H9 (cell line): ENCODE measurements at regions not wholly inside any gene's neighbourhood (a gene's known extent, or its start where the extent isn't known, plus 50 kb on each side); places are given as distances from the start of the nearest gene placed in this dataset.

Source experiments
- DNase-seq: peaks from one replicate; pipeline ENCODE4 v3.0.0-alpha.2; 2017
- H2AFZ ChIP-seq: one replicate; pipeline ENCODE4 v1.6.1; 2013; ENCODE audit warnings: mild to moderate bottlenecking, low read length, control low read depth, moderate library complexity
- H2AK5ac ChIP-seq: 2 replicates; pipeline ENCODE4 v1.6.1; 2013; ENCODE audit warnings: low read length, control low read depth, mixed read lengths; ENCODE audit not compliant: insufficient read length
- H2BK120ac ChIP-seq: one replicate; pipeline ENCODE4 v1.6.1; 2013; ENCODE audit warnings: low read depth, mild to moderate bottlenecking, low read length, control low read depth, inconsistent platforms; ENCODE audit not compliant: poor library complexity, severe bottlenecking
- H2BK12ac ChIP-seq: 2 replicates; pipeline ENCODE4 v1.6.1; 2013; ENCODE audit warnings: low read length, control low read depth, mixed read lengths, low read depth; ENCODE audit not compliant: insufficient read length
- H2BK15ac ChIP-seq: 2 replicates; pipeline ENCODE4 v1.6.1; 2013; ENCODE audit warnings: low read depth, low read length, control low read depth
- H2BK20ac ChIP-seq: one replicate; pipeline ENCODE4 v1.6.1; 2013; ENCODE audit warnings: low read depth, mild to moderate bottlenecking, low read length, control low read depth, inconsistent platforms; ENCODE audit not compliant: poor library complexity, severe bottlenecking
- H2BK5ac ChIP-seq: 2 replicates; pipeline ENCODE4 v1.6.1; 2013; ENCODE audit warnings: low read length, control low read depth, mixed read lengths; ENCODE audit not compliant: insufficient read length
- H3K14ac ChIP-seq: 2 replicates; pipeline ENCODE4 v1.6.1; 2013; ENCODE audit warnings: low read length, control low read depth; ENCODE audit not compliant: insufficient read depth
- H3K18ac ChIP-seq: 2 replicates; pipeline ENCODE4 v1.6.1; 2013; ENCODE audit warnings: low read depth, mild to moderate bottlenecking, mixed read lengths, low read length, control low read depth; ENCODE audit not compliant: insufficient read length
- H3K23ac ChIP-seq: 2 replicates; pipeline ENCODE4 v1.6.1; 2013; ENCODE audit warnings: low read length, control low read depth, mixed read lengths, low read depth; ENCODE audit not compliant: insufficient read length
- H3K23me2 ChIP-seq: 2 replicates; pipeline ENCODE4 v1.6.1; 2013; ENCODE audit warnings: low read depth, mild to moderate bottlenecking, mixed read lengths, low read length, control low read depth; ENCODE audit not compliant: insufficient read length, poor library complexity, severe bottlenecking
- H3K27ac ChIP-seq: 2 replicates; pipeline ENCODE4 v1.5.1; 2013; ENCODE audit warnings: low read length, control low read depth, mixed read lengths, low read depth; ENCODE audit not compliant: insufficient read length
- H3K27me3 ChIP-seq: 2 replicates; pipeline ENCODE4 v1.6.1; 2013; ENCODE audit warnings: low read length, control low read depth, inconsistent platforms; ENCODE audit not compliant: insufficient read depth
- H3K4ac ChIP-seq: 2 replicates; pipeline ENCODE4 v1.6.1; 2013; ENCODE audit warnings: low read depth, mild to moderate bottlenecking, control low read depth, inconsistent platforms, low read length, moderate library complexity
- H3K4me1 ChIP-seq: 2 replicates; pipeline ENCODE4 v1.6.1; 2013; ENCODE audit warnings: low read length, control low read depth, inconsistent platforms; ENCODE audit not compliant: insufficient read depth
- H3K4me2 ChIP-seq: 2 replicates; pipeline ENCODE4 v1.6.1; 2013; ENCODE audit warnings: low read length, control low read depth, mixed read lengths; ENCODE audit not compliant: insufficient read length, insufficient read depth
- H3K56ac ChIP-seq: 2 replicates; pipeline ENCODE4 v1.6.1; 2013; ENCODE audit warnings: low read depth, mild to moderate bottlenecking, mixed read lengths, low read length, control low read depth; ENCODE audit not compliant: insufficient read length
- H3K79me1 ChIP-seq: 2 replicates; pipeline ENCODE4 v1.6.1; 2013; ENCODE audit warnings: low read depth, mild to moderate bottlenecking, moderate library complexity, low read length, control low read depth, inconsistent platforms; ENCODE audit not compliant: insufficient read depth, poor library complexity, severe bottlenecking
- H3K79me2 ChIP-seq: 2 replicates; pipeline ENCODE4 v1.6.1; 2013; ENCODE audit warnings: low read length, control low read depth, inconsistent platforms; ENCODE audit not compliant: insufficient read depth
- H3K9ac ChIP-seq: 2 replicates; pipeline ENCODE4 v1.6.1; 2013; ENCODE audit warnings: low read length, control low read depth, mixed read lengths; ENCODE audit not compliant: insufficient read length; ENCODE audit errors: extremely low read depth
- H3K9me3 ChIP-seq: one replicate; pipeline ENCODE4 v1.6.1; 2013; ENCODE audit warnings: low read depth, low read length, inconsistent platforms; ENCODE audit not compliant: control insufficient read depth
- H3T11ph ChIP-seq: one replicate; pipeline ENCODE4 v1.6.1; 2013; ENCODE audit warnings: mild to moderate bottlenecking, low read length, control low read depth, inconsistent platforms
- H4K20me1 ChIP-seq: one replicate; pipeline ENCODE4 v1.6.1; 2013; ENCODE audit not compliant: control insufficient read depth, insufficient read length, insufficient read depth
- H4K5ac ChIP-seq: 2 replicates; pipeline ENCODE4 v1.6.1; 2013; ENCODE audit warnings: low read depth, mild to moderate bottlenecking, mixed read lengths, low read length, control low read depth; ENCODE audit not compliant: insufficient read length
- H4K8ac ChIP-seq: replicated peaks from 2 replicates; pipeline ENCODE4 v1.6.1; 2013; ENCODE audit warnings: low read length, control low read depth, mixed read lengths, low read depth; ENCODE audit not compliant: insufficient read length
- H4K91ac ChIP-seq: 2 replicates; pipeline ENCODE4 v1.6.1; 2013; ENCODE audit warnings: low read depth, mild to moderate bottlenecking, moderate library complexity, mixed read lengths, low read length, control low read depth; ENCODE audit not compliant: insufficient read length
- H3K27ac Mint-ChIP-seq, 3 experiments: 2 replicates in 2 of 3; 3 replicates in 1 of 3; pipeline ENCODE4 v1.8.0; 2020 to 2021; ENCODE audit warnings: mixed read lengths in 3 of 3, mild to moderate bottlenecking in 1 of 3, moderate library complexity in 1 of 3
- H3K27me3 Mint-ChIP-seq: 2 replicates; pipeline ENCODE4 v1.8.0; 2021; ENCODE audit warnings: low read depth, mild to moderate bottlenecking, moderate library complexity, mixed read lengths
- H3K36me3 Mint-ChIP-seq, 3 experiments: 2 replicates in 2 of 3; 3 replicates in 1 of 3; pipeline ENCODE4 v1.8.0; 2020 to 2021; ENCODE audit warnings: low read depth in 3 of 3, mixed read lengths in 3 of 3; ENCODE audit not compliant: insufficient read depth in 1 of 3
- H3K4me1 Mint-ChIP-seq, 2 experiments: 2 replicates each; pipeline ENCODE4 v1.8.0; 2020; ENCODE audit warnings: mixed read lengths in 2 of 2
- H3K4me3 Mint-ChIP-seq, 2 experiments: 2 replicates in 1 of 2; 3 replicates in 1 of 2; pipeline ENCODE4 v1.8.0; 2020 to 2021; ENCODE audit warnings: mild to moderate bottlenecking in 2 of 2, mixed read lengths in 2 of 2, moderate library complexity in 1 of 2
- H3K9me3 Mint-ChIP-seq, 2 experiments: 2 replicates in 1 of 2; 3 replicates in 1 of 2; pipeline ENCODE4 v1.8.0; 2020; ENCODE audit warnings: mild to moderate bottlenecking in 2 of 2, mixed read lengths in 2 of 2, moderate library complexity in 1 of 2
- WGBS: extraction: QIAGEN DNeasy Blood & Tissue Kit; methylation state at CpG from one replicate; pipeline ENCODE4 v1.1.7; 2013; ENCODE audit warnings: missing lambda C conversion rate, low lambda C conversion rate, mixed read lengths; ENCODE audit not compliant: insufficient read length; ENCODE audit errors: extremely low coverage; 5-methylcytosine and 5-hydroxymethylcytosine counted together
- TF ChIP-seq, protein P1 (sequence below): fragments of 200-600 bp; sonication (generic); conservative IDR thresholded peaks from 3 replicates; pipeline ENCODE4 v1.8.0; 2021; ENCODE audit warnings: antibody characterized with exemption, mild to moderate bottlenecking

- DNase-seq, result no peak
- no peak overlapping the region for H3K14ac ChIP-seq
- Mint-ChIP-seq H3K36me3 (no peaks in the 10 kb centered on the region), H3K27ac (no peak overlapping the region), H3K27me3 (peaks cover 16% of the 10 kb centered on the region), H3K4me1 (peaks cover 14 to 19% of the 10 kb centered on the region in 2 experiments), H3K4me3 (no peak overlapping the region), H3K9me3 (no peaks in the 10 kb centered on the region)
- no peak overlapping the region for H3K18ac ChIP-seq
- H3K27me3 ChIP-seq, result no peaks in the 10 kb centered on the region
- no peak overlapping the region for H2AFZ ChIP-seq
- H3T11ph ChIP-seq, result no peak overlapping the region
- H3K23me2 ChIP-seq, result no peaks in the 10 kb centered on the region
- H2BK15ac ChIP-seq, result no peak overlapping the region
- no peak overlapping the region for H2BK5ac ChIP-seq
- H3K56ac ChIP-seq, result no peak overlapping the region
- H2BK120ac ChIP-seq, result no peak overlapping the region
- no peak overlapping the region for H2BK20ac ChIP-seq
- H3K27ac ChIP-seq, result no peak overlapping the region
- H4K91ac ChIP-seq, result no peak overlapping the region
- H2BK12ac ChIP-seq, result no peak overlapping the region
- H3K79me1 ChIP-seq, result no peaks in the 10 kb centered on the region
- H3K23ac ChIP-seq, result no peak overlapping the region
- WGBS, result no CpG with 5 or more reads among the region's 18 CpGs
- no peak overlapping the region for H3K4me2 ChIP-seq
- TF ChIP-seq, protein P1, sequence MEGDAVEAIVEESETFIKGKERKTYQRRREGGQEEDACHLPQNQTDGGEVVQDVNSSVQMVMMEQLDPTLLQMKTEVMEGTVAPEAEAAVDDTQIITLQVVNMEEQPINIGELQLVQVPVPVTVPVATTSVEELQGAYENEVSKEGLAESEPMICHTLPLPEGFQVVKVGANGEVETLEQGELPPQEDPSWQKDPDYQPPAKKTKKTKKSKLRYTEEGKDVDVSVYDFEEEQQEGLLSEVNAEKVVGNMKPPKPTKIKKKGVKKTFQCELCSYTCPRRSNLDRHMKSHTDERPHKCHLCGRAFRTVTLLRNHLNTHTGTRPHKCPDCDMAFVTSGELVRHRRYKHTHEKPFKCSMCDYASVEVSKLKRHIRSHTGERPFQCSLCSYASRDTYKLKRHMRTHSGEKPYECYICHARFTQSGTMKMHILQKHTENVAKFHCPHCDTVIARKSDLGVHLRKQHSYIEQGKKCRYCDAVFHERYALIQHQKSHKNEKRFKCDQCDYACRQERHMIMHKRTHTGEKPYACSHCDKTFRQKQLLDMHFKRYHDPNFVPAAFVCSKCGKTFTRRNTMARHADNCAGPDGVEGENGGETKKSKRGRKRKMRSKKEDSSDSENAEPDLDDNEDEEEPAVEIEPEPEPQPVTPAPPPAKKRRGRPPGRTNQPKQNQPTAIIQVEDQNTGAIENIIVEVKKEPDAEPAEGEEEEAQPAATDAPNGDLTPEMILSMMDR, result no peak
- H3K9me3 ChIP-seq, result no peaks in the 10 kb centered on the region
- no peaks in the 10 kb centered on the region; the same call in none of the 2 replicates for H3K4me1 ChIP-seq
- H2AK5ac ChIP-seq, result no peak overlapping the region
- H3K4ac ChIP-seq, result no peak overlapping the region
- no peaks in the 10 kb centered on the region for H3K79me2 ChIP-seq
- H4K5ac ChIP-seq, result no peak overlapping the region
- no peak overlapping the region for H4K8ac ChIP-seq
- no peaks in the 10 kb centered on the region for H4K20me1 ChIP-seq
- no peak overlapping the region for H3K9ac ChIP-seq
These were observed 569.9 kb upstream of the CADM1 start for GRCh38 chr11:116073854-116074837.
